Brain pericyte (primary cell): ENCODE measurements at regions not wholly inside any gene's neighbourhood (a gene's known extent, or its start where the extent isn't known, plus 50 kb on each side); places are given as distances from the start of the nearest gene placed in this dataset.
"Not testable (repeated sequence)": the region's sequence is repeated elsewhere in the genome, so short reads cannot be mapped to it uniquely, and the experiment has no call there.

Experiments used
- DNase-seq: peaks from one replicate; pipeline ENCODE4 v3.0.0-alpha.2; 2012; ENCODE audit warnings: low read depth, low spot score

GRCh38 chr3:69688400-69688799 is 50.9 kb upstream of the MITF start:
- no peak for DNase-seq

GRCh38 chr3:69687641-69688040 is 51.6 kb upstream of the MITF start:
- DNase-seq: no peak

GRCh38 chr3:69686056-69686455 is 53.2 kb upstream of the MITF start:
- no peak for DNase-seq

GRCh38 chr3:69684309-69684961 is 54.8 kb upstream of the MITF start:
- no peak for DNase-seq

GRCh38 chr3:69683082-69683806 is 56.0 kb upstream of the MITF start:
- DNase-seq: no peak

- DNase-seq: not testable (repeated sequence)
Measured at GRCh38 chr3:69677456-69677855, 61.8 kb upstream of the MITF start.

GRCh38 chr3:69675786-69676530 is 63.3 kb upstream of the MITF start:
- no peak for DNase-seq

GRCh38 chr3:69674752-69675151 is 64.5 kb upstream of the MITF start:
- no peak for DNase-seq

- peak; percentile 6 for DNase-seq
Measured at GRCh38 chr3:69671082-69671952, 67.9 kb upstream of the MITF start.

- no peak for DNase-seq
Measured at GRCh38 chr3:69669070-69669469, 70.2 kb upstream of the MITF start.

- no peak for DNase-seq
Measured at GRCh38 chr3:69665026-69665737, 74.1 kb upstream of the MITF start.

GRCh38 chr3:69660631-69661030 is 78.6 kb upstream of the MITF start:
- DNase-seq: no peak

- DNase-seq: no peak
Measured at GRCh38 chr3:69659180-69659910, 79.9 kb upstream of the MITF start.

GRCh38 chr3:69658514-69659140 is 80.6 kb upstream of the MITF start:
- no peak for DNase-seq

GRCh38 chr3:69657030-69657429 is 82.2 kb upstream of the MITF start:
- DNase-seq: not testable (repeated sequence)

- DNase-seq: no peak
Measured at GRCh38 chr3:69651765-69652164, 87.5 kb upstream of the MITF start.

- DNase-seq: no peak
Measured at GRCh38 chr3:69650066-69650419, 89.2 kb upstream of the MITF start.

GRCh38 chr3:69649120-69650065 is 89.9 kb upstream of the MITF start:
- no peak for DNase-seq

- no peak for DNase-seq
Measured at GRCh38 chr3:69648126-69648525, 91.1 kb upstream of the MITF start.
